ENCODE measurements at regions not wholly inside any gene's neighbourhood (a gene's known extent, or its start where the extent isn't known, plus 50 kb on each side); places are given as distances from the start of the nearest gene placed in this dataset.

DNA sequence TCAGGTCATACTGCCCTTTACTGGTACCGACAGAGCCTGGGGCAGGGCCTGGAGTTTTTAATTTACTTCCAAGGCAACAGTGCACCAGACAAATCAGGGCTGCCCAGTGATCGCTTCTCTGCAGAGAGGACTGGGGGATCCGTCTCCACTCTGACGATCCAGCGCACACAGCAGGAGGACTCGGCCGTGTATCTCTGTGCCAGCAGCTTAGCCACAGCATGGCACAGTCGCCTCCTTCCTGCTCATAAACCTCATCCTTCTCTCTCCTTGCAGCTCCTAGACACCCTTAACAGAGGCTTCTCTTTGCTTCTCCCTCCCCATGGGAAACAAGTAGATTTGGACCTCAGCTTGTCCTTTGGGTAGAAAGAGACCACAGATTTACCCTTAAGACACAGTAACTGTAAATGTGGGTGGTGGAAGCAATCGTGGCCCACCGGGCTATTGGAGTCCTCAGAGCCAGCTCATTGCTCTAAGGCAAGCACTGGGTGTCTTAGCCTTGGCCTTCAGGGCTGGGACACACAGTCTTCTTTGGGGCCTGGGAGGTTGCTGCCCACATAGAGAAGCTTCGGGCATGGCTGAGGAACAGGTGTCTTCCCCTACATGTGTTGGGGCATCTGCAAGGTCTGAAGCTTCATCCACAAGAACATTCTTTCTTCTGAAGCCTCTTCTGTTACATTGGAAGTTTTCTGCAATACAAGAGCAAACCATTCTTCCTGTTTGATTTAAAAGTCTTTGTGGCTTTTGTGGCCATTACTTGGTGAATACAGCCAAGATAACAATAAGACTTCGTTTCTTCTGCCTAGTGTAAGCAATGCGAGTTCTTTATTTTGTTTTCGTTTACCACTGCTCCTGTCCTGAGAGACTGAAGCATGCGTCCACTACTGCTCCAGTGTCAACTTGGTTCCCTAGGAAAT, 95.5 kb upstream of the PRSS58 start:
- no peak overlapping the region for H3K27ac ChIP-seq
- DNase-seq (ENCODE audit: low read depth, low spot score), result no peak

DNA sequence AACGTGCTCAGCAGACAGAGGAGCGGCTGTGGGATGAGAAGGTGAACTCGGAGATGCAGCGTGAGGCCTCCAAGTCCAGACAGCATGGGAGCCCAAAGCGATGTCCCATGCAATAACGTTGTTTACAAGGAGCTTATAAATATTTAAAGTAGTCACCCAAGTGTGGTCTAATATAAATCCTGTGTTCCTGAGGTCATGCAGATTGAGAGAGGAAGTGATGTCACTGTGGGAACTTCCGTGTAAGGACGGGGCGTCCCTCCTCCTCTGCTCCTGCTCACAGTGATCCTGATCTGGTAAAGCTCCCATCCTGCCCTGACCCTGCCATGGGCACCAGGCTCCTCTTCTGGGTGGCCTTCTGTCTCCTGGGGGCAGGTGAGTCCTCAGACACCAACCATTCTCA, 94.7 kb upstream of the PRSS58 start:
- DNase-seq (ENCODE audit: low read depth, low spot score), result no peak
- no peak overlapping the region for H3K27ac ChIP-seq

DNA sequence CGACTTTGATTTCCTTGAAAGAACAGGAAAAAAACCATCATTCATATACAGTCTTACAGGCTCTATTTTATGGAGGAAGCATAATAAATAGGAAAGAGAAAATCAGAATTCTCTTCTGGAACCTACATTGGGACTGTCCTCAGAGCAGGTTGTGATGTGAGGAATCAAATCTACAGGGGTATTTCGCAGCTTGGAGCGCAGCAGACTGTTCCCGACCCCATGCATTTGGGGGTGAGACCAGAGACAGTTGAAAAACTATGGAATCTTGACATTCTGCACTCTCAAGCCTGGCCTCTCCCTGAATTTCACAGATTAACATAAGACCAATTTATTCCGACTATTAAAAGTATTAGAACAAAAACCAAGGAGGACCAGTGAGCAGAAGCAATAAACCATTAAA, 93.3 kb upstream of the PRSS58 start:
- no peak overlapping the region for H3K27ac ChIP-seq
- no peak for DNase-seq (ENCODE audit: low read depth, low spot score)

DNA sequence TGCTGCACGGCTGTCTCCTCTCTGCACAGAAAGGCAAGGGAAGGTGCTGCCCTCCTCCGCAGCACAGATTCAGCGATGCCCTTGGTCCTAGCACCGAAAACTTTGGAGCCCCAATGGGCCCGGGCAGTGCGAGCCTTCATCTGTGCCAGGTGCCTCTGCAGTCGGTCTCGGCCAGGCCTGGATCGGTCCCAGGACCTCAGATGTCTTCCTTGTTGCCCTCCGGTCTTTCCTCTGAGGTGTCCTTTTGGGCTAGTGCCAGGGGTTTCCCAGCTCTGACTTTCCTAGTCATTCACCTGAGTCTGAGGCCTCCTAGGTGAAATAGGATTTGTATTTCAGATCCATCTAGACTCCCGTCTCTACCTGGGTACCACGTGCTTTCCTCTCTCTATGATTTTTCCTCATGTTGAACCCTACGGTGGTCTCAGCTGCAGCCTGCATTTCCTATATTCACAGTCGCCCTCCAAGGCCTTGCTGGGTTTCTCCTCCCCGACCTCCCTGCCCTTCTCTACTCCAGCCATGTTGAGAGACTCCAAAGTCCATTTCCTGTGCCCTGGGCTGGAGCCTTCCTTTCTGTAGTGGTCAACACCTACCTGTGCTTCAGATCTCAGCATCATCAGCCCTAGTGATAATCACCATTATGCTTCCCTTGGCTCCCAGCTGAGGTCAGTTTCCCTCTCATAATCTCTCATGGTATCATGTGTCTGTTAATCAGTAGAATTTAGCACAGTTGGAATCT, 92.0 kb upstream of the PRSS58 start:
- no peak overlapping the region for H3K27ac ChIP-seq

DNA sequence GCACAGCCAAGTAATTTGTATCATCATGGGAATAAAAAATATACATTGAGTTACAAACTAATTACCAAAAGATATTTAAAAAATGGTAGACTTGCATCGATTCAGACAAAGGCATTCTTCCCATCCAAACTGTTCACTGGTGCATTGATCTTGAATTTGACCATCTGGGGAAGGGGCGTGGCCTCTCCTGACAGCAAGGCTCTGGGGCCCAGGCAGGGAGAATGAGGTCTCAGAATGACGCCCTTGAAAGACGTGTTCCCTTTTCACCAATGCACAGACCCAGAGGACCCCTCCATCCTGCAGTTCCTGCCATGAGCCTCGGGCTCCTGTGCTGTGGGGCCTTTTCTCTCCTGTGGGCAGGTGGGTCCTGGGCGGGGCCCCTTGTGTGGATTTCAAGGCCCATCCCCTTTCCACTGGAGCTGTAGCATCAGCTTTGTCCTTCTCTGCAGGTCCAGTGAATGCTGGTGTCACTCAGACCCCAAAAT, 91.1 kb upstream of the PRSS58 start:
- no peak for DNase-seq (ENCODE audit: low read depth, low spot score)
- no peak overlapping the region for H3K27ac ChIP-seq

More for the DNA sequence above, 92.0 kb upstream of the PRSS58 start:
- DNase-seq (ENCODE audit: low read depth, low spot score), result peak; percentile 41

DNA sequence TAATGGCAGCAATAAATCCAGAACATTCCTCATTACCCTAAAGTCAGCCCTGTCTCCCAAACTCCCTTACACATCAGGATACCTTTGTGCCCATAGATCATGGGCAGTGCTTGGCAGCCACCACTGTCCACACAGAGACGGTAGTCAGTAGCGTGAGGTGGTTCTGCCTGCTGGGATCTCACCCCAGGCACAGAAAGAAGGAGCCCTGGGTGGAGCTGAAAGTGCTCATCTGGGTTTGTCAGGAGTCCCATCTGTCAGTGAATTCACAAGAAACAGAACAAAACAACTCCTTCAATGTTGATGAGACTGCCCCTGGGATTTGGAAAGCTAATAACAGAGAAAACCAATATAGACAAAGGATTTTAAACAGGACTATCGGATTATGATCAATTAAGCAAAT, 90.2 kb upstream of the PRSS58 start:
- DNase-seq (ENCODE audit: low read depth, low spot score), result no peak
- no peak overlapping the region for H3K27ac ChIP-seq

DNA sequence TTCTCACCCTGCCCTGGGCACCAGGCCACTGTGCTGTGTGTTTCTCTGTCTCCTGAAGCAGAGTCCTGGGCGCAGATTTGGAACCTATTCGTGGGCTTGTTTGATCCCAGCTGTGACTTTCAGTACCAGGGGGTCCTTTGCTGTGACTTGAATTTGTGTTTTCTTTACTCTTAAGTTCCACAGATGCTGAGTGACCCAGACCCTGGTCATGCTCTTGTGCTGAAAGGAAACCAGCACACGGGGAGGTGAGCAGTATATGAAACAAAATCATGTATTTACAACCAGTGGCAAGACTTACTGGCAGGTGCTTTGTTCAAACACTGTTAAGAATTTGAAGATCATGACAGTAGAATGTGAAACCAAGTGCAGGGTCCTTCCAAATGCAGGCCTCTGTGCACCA, 89.2 kb upstream of the PRSS58 start:
- DNase-seq (ENCODE audit: low read depth, low spot score), result no peak
- no peak overlapping the region for H3K27ac ChIP-seq

DNA sequence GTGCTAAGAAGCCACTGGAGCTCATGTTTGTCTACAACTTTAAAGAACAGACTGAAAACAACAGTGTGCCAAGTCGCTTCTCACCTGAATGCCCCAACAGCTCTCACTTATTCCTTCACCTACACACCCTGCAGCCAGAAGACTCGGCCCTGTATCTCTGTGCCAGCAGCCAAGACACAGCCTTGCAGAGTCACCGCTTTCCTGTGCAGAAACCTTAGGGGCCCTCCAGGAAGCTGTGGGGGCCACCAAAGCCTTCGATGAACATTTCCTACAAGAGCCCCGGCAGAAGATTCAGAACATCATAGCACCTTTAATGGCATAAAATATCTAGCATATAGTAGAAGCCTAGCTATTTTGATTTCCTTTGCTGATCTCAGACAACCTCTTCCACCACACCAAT, 88.0 kb upstream of the PRSS58 start:
- DNase-seq (ENCODE audit: low read depth, low spot score), result no peak
- H3K27ac ChIP-seq, result no peak overlapping the region

DNA sequence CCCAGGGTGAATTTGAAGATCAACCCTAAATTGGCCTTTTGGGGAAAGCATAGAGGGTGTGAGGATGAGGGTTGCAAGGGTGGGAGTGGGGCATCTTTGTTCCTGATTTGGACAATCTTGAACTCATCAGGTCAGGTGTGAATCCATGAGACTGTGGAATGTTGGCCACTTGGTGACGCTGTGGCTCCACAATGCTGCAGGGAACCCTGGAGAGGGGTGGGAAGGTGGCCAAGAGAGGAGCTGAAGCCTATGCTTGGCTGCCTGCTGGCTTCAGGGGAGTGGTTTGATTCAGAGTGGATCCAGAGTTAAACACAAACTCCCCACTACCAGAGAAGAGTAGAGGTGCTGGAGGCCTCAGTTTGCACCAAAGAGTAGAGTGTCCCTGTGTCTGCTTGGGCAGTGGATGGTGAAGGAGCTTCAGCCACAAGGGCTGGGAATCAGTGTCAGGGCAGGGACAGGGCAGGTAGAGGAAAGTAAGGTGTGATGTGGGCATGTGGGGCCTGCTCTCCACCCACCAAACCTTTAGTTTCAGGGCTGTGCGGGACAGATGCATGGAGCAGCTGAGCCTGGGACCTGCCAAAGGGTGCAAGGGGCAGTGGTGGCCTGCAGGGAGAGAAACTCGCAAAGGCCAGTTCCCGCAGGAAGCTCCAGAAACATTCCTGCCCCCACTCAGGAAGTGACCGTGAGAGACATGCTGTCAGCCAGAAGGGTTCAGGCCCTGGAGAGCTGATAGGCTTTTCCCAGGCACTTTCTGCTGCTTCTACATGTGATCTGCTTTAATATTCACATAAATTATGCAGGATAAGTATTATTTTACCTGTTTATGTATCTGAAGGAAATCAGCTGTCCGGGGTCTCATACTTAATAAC, 81.0 kb upstream of the PRSS58 start:
- H3K27ac ChIP-seq, result no peak overlapping the region
- DNase-seq (ENCODE audit: low read depth, low spot score), result no peak

DNA sequence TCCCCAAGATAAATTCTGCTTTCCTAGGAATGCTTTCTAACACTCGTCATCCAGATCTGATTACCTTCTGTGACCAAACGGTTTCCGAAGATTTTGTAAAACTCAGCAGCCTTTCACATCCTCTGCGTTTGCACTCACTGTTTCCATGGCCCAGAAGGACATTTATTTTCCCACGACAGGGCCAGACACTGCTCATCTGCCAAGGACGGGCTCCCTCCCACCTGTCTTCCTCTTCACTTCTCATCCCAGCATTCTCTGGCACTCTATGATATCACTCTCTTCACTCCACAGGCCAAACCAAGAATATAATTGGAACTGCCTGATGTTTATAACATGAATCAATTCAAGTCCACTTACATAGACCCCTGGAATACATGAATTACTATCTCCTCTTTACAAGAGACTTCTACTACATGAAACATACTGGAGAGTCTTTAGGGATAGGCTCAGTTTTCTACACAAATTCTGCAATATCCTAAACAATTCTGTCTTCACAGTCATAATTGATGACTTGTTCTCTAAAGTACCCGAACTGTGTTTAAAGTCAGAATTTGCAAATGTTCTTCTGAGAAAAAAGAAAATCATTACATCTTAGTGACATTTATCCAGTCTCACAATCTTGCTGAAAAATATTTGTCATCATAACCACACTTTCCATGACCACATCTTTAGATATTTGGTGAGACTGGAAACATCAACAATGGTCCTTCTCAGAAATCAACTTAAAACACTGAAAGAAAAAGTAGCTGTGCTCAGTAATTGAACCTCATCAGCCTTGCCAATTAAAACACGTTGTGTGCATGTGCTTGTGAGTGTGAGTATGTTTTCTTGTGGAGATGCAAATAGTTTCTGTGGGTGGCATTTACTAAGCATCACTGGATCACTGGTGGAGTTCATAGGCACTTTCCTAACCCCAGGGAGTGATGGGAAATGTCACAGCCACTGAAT, 79.5 kb upstream of the PRSS58 start:
- no peak overlapping the region for H3K27ac ChIP-seq
- DNase-seq (ENCODE audit: low read depth, low spot score), result no peak

DNA sequence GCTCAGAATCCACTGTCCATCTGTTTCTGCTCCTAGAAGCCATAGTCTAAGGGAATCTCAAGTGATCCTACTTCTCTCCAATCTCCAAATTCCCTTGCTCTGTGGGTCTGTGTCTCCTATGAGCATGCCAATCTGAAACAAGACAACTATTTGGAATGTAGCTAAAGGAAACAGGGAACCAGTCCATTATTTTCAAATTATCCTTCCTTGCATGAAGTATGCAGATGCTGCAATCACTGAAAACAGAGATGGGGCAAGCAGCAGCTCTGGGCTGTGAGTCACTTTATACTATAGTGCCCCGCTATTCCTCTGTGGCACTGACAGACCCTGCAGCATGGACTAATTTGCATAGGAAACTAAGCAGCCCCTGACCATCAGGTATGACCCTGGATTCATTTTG, 76.9 kb upstream of the PRSS58 start:
- H3K27ac ChIP-seq, result no peak overlapping the region
- DNase-seq (ENCODE audit: low read depth, low spot score), result no peak

DNA sequence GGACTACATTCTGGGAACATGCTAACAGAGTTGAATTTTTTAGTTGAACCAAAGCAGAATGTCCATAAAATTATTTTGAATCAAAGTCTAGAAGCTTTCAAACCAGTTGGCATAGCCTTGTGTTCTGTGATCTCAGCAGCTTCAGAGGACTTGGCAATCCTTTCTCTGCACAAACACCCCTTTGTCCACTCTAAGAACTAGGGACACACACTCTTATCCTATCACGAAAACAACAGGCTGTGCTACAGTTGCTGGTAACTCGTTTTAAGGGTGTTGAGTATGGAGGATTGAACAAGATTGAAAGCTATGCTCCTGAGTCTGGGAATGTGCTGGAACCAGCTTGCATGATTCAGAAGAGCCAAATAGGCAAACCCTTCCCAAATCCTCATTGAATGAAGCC, 76.4 kb upstream of the PRSS58 start:
- H3K27ac ChIP-seq, result no peak overlapping the region
- DNase-seq (ENCODE audit: low read depth, low spot score), result no peak

DNA sequence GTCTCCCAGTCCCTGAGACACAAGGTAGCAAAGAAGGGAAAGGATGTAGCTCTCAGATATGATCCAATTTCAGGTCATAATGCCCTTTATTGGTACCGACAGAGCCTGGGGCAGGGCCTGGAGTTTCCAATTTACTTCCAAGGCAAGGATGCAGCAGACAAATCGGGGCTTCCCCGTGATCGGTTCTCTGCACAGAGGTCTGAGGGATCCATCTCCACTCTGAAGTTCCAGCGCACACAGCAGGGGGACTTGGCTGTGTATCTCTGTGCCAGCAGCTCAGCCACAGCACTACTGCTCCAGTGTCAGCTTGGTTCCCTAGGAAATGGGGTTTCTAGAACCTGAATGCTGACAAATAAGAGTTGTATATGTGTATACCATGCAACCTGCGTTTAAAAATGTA, 74.6 kb upstream of the PRSS58 start:
- no peak for DNase-seq (ENCODE audit: low read depth, low spot score)
- H3K27ac ChIP-seq, result no peak overlapping the region

DNA sequence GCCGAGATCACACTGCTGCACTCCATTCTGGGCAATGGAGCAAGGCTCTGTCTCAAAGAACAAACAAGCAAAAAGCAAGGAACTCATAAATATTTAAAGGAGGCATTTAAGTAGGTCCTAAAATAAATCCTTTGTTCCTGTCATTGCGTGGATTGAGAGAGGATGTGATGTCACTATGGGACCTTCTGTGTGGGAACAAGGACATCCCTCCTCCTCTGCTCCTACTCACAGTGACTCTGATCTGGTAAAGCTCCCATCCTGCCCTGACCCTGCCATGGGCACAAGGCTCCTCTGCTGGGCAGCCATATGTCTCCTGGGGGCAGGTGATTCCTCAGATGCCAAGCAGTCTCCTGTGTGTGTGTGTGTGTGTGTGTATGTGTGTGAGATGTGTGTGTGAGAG, 74.1 kb upstream of the PRSS58 start:
- DNase-seq (ENCODE audit: low read depth, low spot score), result no peak
- H3K27ac ChIP-seq, result no peak overlapping the region

DNA sequence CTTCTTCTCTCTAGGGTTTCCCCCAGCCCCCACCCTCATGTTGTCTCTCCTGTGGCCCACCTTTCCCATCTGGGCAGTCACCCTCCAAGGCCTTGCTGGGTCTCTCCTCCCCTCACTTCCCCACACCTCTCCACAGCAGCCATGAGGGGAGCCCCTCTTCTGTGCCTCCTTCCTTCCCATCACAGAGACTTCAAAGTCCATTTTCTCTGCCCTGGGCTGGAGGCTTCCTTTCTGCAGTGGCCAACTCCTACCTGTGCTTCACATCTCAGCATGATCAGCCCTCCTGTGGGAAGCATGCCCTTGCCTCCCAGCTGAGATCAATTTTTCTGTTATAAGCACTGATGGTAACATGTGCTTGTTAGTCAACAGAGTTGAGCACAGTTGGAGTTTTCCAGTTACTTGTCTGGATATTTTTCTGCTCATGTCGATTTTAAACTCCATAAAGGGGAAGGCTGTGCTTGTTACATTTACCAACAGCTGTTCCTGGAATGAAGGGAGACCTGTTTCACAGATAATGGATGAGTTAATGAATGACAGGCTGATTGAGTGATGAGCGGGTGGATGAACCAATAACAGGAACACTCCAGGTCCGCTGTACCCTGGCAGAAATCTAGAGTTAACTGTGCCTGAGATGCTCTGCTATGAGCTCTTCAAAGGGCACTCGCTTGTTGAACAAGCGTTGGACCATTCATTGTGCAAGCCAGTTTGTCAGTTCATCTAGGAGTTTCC, 71.4 kb upstream of the PRSS58 start:
- H3K27ac ChIP-seq, result no peak overlapping the region
- DNase-seq (ENCODE audit: low read depth, low spot score), result no peak

DNA sequence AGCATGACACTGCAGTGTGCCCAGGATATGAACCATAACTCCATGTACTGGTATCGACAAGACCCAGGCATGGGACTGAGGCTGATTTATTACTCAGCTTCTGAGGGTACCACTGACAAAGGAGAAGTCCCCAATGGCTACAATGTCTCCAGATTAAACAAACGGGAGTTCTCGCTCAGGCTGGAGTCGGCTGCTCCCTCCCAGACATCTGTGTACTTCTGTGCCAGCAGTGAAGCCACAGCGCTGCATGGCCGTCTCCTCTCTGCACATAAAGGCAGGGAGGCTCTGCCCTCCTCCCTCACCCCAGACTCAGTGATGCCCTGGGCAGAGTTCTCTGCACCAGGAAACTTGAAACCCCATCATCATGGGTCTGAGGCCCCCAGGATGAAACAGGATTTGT, 70.7 kb upstream of the PRSS58 start:
- no peak overlapping the region for H3K27ac ChIP-seq
- no peak for DNase-seq (ENCODE audit: low read depth, low spot score)

DNA sequence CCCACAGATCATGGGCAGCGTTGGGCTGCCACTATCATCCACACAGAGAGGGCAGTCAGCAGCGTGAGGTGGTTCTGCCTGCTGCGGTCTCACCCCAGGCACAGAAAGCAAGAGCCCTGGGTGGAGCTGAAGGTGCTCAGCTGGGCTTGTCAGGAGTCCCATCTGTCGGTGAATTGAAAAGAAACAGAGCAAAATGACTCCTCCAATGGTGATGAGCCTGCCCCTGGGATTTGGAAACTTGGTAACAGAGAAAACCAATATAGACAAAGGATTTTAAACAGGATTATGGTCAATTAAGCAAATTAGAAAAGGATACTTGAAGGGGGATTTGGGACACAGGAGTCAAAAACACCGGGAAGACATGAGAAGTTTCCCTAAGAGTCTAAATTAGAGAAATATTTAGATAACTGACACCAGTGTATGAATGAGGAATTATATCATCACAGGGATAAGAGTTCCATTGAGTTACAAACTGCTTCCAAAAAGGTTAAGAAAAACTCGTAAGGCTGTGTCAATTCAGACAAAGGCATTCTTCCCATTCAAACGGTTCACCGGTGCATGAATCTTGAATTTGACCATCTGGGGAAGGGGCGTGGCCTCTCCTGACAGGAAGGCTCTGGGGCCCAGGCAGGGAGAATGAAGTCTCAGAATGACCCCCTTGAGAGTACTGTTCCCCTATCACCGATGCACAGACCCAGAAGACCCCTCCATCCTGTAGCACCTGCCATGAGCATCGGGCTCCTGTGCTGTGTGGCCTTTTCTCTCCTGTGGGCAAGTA, 70.0 kb upstream of the PRSS58 start:
- no peak for DNase-seq (ENCODE audit: low read depth, low spot score)
- H3K27ac ChIP-seq, result no peak overlapping the region

DNA sequence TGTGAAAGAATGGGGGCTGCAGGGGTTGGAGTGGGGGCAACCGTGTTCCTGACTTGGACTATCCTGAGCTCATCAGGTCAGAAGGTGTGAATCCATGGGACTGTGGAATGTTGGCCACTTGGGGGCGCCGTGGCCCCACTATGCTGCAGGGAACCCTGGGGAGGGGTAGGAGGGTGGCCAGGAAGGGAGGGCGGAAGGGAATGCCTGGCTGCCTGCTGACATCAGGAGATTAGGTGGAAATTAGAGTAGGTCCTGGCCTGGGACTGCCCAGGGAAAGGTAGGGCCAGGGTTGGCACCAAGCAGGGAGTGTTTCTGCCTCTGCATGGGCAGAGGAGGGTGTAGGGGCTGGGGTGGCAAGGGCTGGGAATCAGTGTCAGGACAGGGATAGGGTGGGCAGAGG, 65.8 kb upstream of the PRSS58 start:
- no peak for DNase-seq (ENCODE audit: low read depth, low spot score)
- H3K27ac ChIP-seq, result no peak overlapping the region

Data from epithelial cell of prostate (primary cell).